Epithelial cell of proximal tubule (primary cell): ENCODE measurements at regions not wholly inside any gene's neighbourhood (a gene's known extent, or its start where the extent isn't known, plus 50 kb on each side); places are given as distances from the start of the nearest gene placed in this dataset.

Experiments used
- DNase-seq: peaks from one replicate; pipeline ENCODE4 v3.0.0-alpha.2; 2011; ENCODE audit warnings: low read depth
- H3K4me3 ChIP-seq: 2 replicates; pipeline ENCODE4 v1.5.1; 2011; ENCODE audit warnings: low read depth, mild to moderate bottlenecking, low read length
- CTCF ChIP-seq: conservative IDR thresholded peaks from 2 replicates; pipeline ENCODE4 v1.5.1; 2012; ENCODE audit warnings: low read depth, mild to moderate bottlenecking, low read length

- TF ChIP-seq CTCF: no peak
- no peak for DNase-seq
- no peak overlapping the region for H3K4me3 ChIP-seq
Observed at GRCh38 chr15:97057503-97057902, 727.0 kb downstream of the NR2F2 start.

DNA sequence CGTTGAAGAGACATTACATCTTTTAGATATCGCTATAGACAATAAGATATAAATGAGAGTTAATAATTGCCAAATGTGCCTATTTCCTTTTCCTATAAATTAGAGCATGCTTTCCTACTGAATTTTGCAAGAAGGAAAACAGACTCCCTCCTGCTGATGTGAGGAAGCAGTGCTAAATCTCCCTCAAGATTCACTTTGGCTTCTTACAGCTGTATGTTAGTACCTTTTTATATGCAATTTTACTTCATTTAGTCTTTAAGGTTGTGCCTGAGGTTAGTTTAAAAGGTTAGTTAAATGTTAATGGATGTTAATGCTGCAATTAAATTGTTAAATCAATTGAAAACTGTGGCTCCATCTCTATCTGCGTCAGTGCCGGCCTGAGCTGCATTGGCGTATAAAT is 728.8 kb downstream of the NR2F2 start:
- no peak for TF ChIP-seq CTCF
- DNase-seq: no peak
- H3K4me3 ChIP-seq: no peak overlapping the region

GRCh38 chr15:97061392-97061791 is 730.9 kb downstream of the NR2F2 start:
- no peak overlapping the region for H3K4me3 ChIP-seq
- no peak for DNase-seq
- TF ChIP-seq CTCF: no peak

GRCh38 chr15:97071668-97072067 is 741.2 kb downstream of the NR2F2 start:
- H3K4me3 ChIP-seq: no peak overlapping the region

GRCh38 chr15:97072545-97072944 is 742.0 kb downstream of the NR2F2 start:
- no peak overlapping the region for H3K4me3 ChIP-seq
- no peak for TF ChIP-seq CTCF
- no peak for DNase-seq

More at GRCh38 chr15:97071668-97072067, 741.2 kb downstream of the NR2F2 start:
- no peak for DNase-seq
- TF ChIP-seq CTCF: no peak

GRCh38 chr15:97076011-97076410 is 745.5 kb downstream of the NR2F2 start:
- no peak overlapping the region for H3K4me3 ChIP-seq
- DNase-seq: no peak
- TF ChIP-seq CTCF: no peak

GRCh38 chr15:97077975-97078374 is 747.5 kb downstream of the NR2F2 start:
- H3K4me3 ChIP-seq: no peak overlapping the region
- no peak for DNase-seq
- TF ChIP-seq CTCF: no peak
